ENCODE measurements at regions not wholly inside any gene's neighbourhood (a gene's known extent, or its start where the extent isn't known, plus 50 kb on each side); places are given as distances from the start of the nearest gene placed in this dataset.

- no peak for DNase-seq (ENCODE audit: low spot score)
- Histone ChIP-seq H3K9ac (ENCODE audit: low read depth, low read length, poor library complexity) (no peak overlapping the region), H4K91ac (ENCODE audit: low read depth, low read length, poor library complexity) (no peak overlapping the region), H2BK15ac (ENCODE audit: low read length) (no peak overlapping the region), H2AK5ac (ENCODE audit: low read depth, low read length) (no peak overlapping the region), H3K4me1 (ENCODE audit: control insufficient read depth in 2 of 2, insufficient read depth in 1 of 2, low read depth in 1 of 2, low read length in 2 of 2) (peaks cover 2 to 5% of the 10 kb centered on the region in 2 donors), H2BK120ac (ENCODE audit: low read depth, low read length) (no peak overlapping the region), H3K27ac (replicated peaks; ENCODE audit: low read length) (no peak overlapping the region), H2BK5ac (ENCODE audit: low read length) (no peak overlapping the region), H3K4ac (ENCODE audit: low read length) (no peak overlapping the region), H3K27me3 (ENCODE audit: control insufficient read depth in 3 of 3, insufficient read depth in 3 of 3, low read depth in 1 of 3, low read length in 3 of 3) (no peaks in the 10 kb centered on the region), H3K14ac (ENCODE audit: low read length) (no peak overlapping the region), H3K4me3 (ENCODE audit: low read length in 2 of 2) (no peak overlapping the region), H3K4me2 (ENCODE audit: insufficient read depth, low read length, poor library complexity, severe bottlenecking) (no peak overlapping the region), H2AFZ (ENCODE audit: low read length) (no peak overlapping the region), H3K23ac (ENCODE audit: low read depth, low read length, poor library complexity) (no peak overlapping the region), H3K9me3 (replicated peaks in 1 of 2; ENCODE audit: control insufficient read depth in 2 of 2, insufficient read depth in 1 of 2, low read depth in 1 of 2, low read length in 2 of 2) (peaks cover 0 to 9% of the 10 kb centered on the region in 2 donors), H4K8ac (ENCODE audit: low read depth, low read length) (no peak overlapping the region), H3K79me1 (ENCODE audit: low read depth, low read length) (no peaks in the 10 kb centered on the region), H3K36me3 (replicated peaks in 1 of 2; ENCODE audit: control insufficient read depth in 2 of 2, insufficient read depth in 2 of 2, low read length in 2 of 2) (no peaks in the 10 kb centered on the region), H3K18ac (ENCODE audit: low read length) (no peak overlapping the region), H2BK12ac (ENCODE audit: low read length) (no peak overlapping the region)
- WGBS, 2 donors (ENCODE audit: extremely low coverage in 2 of 2, insufficient read length in 2 of 2, insufficient replicate concordance in 1 of 2): no CpG with 5 or more reads among the region's 1 CpG
These were observed 85.9 kb downstream of the PXDC1 start for GRCh38 chr6:3665608-3666007.

- Histone ChIP-seq H4K91ac (ENCODE audit: low read depth, low read length, poor library complexity) (no peak overlapping the region), H3K14ac (ENCODE audit: low read length) (no peak overlapping the region), H2BK15ac (ENCODE audit: low read length) (no peak overlapping the region), H4K8ac (ENCODE audit: low read depth, low read length) (no peak overlapping the region), H3K4me2 (ENCODE audit: insufficient read depth, low read length, poor library complexity, severe bottlenecking) (no peak overlapping the region), H2BK120ac (ENCODE audit: low read depth, low read length) (no peak overlapping the region), H2AFZ (ENCODE audit: low read length) (peak overlapping the region; percentile 60), H2BK12ac (ENCODE audit: low read length) (no peak overlapping the region), H3K79me1 (ENCODE audit: low read depth, low read length) (no peaks in the 10 kb centered on the region), H2BK5ac (ENCODE audit: low read length) (no peak overlapping the region), H2AK5ac (ENCODE audit: low read depth, low read length) (no peak overlapping the region), H3K27me3 (ENCODE audit: control insufficient read depth in 3 of 3, insufficient read depth in 3 of 3, low read depth in 1 of 3, low read length in 3 of 3) (no peaks in the 10 kb centered on the region), H3K9me3 (replicated peaks in 1 of 2; ENCODE audit: control insufficient read depth in 2 of 2, insufficient read depth in 1 of 2, low read depth in 1 of 2, low read length in 2 of 2) (peaks cover 0 to 9% of the 10 kb centered on the region in 2 donors), H3K9ac (ENCODE audit: low read depth, low read length, poor library complexity) (no peak overlapping the region), H3K4me1 (ENCODE audit: control insufficient read depth in 2 of 2, insufficient read depth in 1 of 2, low read depth in 1 of 2, low read length in 2 of 2) (peaks cover 2 to 5% of the 10 kb centered on the region in 2 donors), H3K23ac (ENCODE audit: low read depth, low read length, poor library complexity) (no peak overlapping the region), H3K27ac (replicated peaks; ENCODE audit: low read length) (no peak overlapping the region), H3K4ac (ENCODE audit: low read length) (no peak overlapping the region), H3K18ac (ENCODE audit: low read length) (no peak overlapping the region), H3K36me3 (replicated peaks in 1 of 2; ENCODE audit: control insufficient read depth in 2 of 2, insufficient read depth in 2 of 2, low read length in 2 of 2) (no peaks in the 10 kb centered on the region), H3K4me3 (ENCODE audit: low read length in 2 of 2) (no peak overlapping the region)
- no peak for DNase-seq (ENCODE audit: low spot score)
- WGBS, 2 donors (ENCODE audit: extremely low coverage in 2 of 2, insufficient read length in 2 of 2, insufficient replicate concordance in 1 of 2): no CpG with 5 or more reads among the region's 8 CpGs
These were observed 86.9 kb downstream of the PXDC1 start for GRCh38 chr6:3664625-3665041.

GRCh38 chr6:3663811-3664210 is 87.7 kb downstream of the PXDC1 start:
- no peaks in the 10 kb centered on the region for H3K27me3 ChIP-seq (ENCODE audit: control insufficient read depth in 3 of 3, insufficient read depth in 3 of 3, low read depth in 1 of 3, low read length in 3 of 3)
- H3K9ac ChIP-seq (ENCODE audit: low read depth, low read length, poor library complexity): no peak overlapping the region
- no peak overlapping the region for H3K4me3 ChIP-seq (ENCODE audit: low read length in 2 of 2)
- no peaks in the 10 kb centered on the region for H3K36me3 ChIP-seq (replicated peaks in 1 of 2; ENCODE audit: control insufficient read depth in 2 of 2, insufficient read depth in 2 of 2, low read length in 2 of 2)
- peaks cover 2 to 5% of the 10 kb centered on the region in 2 donors for H3K4me1 ChIP-seq (ENCODE audit: control insufficient read depth in 2 of 2, insufficient read depth in 1 of 2, low read depth in 1 of 2, low read length in 2 of 2)
- no peak overlapping the region for H2BK15ac ChIP-seq (ENCODE audit: low read length)
- peaks cover 0 to 4% of the 10 kb centered on the region in 2 donors for H3K9me3 ChIP-seq (replicated peaks in 1 of 2; ENCODE audit: control insufficient read depth in 2 of 2, insufficient read depth in 1 of 2, low read depth in 1 of 2, low read length in 2 of 2)
- no peak overlapping the region for H3K27ac ChIP-seq (replicated peaks; ENCODE audit: low read length)
- H3K79me1 ChIP-seq (ENCODE audit: low read depth, low read length): no peaks in the 10 kb centered on the region
- H2BK12ac ChIP-seq (ENCODE audit: low read length): no peak overlapping the region
- no peak overlapping the region for H3K18ac ChIP-seq (ENCODE audit: low read length)
- no peak overlapping the region for H4K91ac ChIP-seq (ENCODE audit: low read depth, low read length, poor library complexity)
- H3K14ac ChIP-seq (ENCODE audit: low read length): no peak overlapping the region
- H3K23ac ChIP-seq (ENCODE audit: low read depth, low read length, poor library complexity): no peak overlapping the region
- H2AFZ ChIP-seq (ENCODE audit: low read length): no peak overlapping the region
- no peak overlapping the region for H2AK5ac ChIP-seq (ENCODE audit: low read depth, low read length)
- no peak overlapping the region for H3K4me2 ChIP-seq (ENCODE audit: insufficient read depth, low read length, poor library complexity, severe bottlenecking)
- H3K4ac ChIP-seq (ENCODE audit: low read length): no peak overlapping the region
- H4K8ac ChIP-seq (ENCODE audit: low read depth, low read length): no peak overlapping the region
- no CpG with 5 or more reads among the region's 6 CpGs for whole genome bisulfite sequencing, 2 donors (ENCODE audit: extremely low coverage in 2 of 2, insufficient read length in 2 of 2, insufficient replicate concordance in 1 of 2)
- no peak for DNase-seq (ENCODE audit: low spot score)
- no peak overlapping the region for H2BK120ac ChIP-seq (ENCODE audit: low read depth, low read length)
- H2BK5ac ChIP-seq (ENCODE audit: low read length): no peak overlapping the region

GRCh38 chr6:3663081-3663480 is 88.4 kb downstream of the PXDC1 start:
- Histone ChIP-seq H2BK120ac (ENCODE audit: low read depth, low read length) (no peak overlapping the region), H2AFZ (ENCODE audit: low read length) (no peak overlapping the region), H2BK12ac (ENCODE audit: low read length) (no peak overlapping the region), H3K79me1 (ENCODE audit: low read depth, low read length) (no peaks in the 10 kb centered on the region), H3K27me3 (ENCODE audit: control insufficient read depth in 3 of 3, insufficient read depth in 3 of 3, low read depth in 1 of 3, low read length in 3 of 3) (no peaks in the 10 kb centered on the region), H3K4me1 (ENCODE audit: control insufficient read depth in 2 of 2, insufficient read depth in 1 of 2, low read depth in 1 of 2, low read length in 2 of 2) (peaks cover 2 to 5% of the 10 kb centered on the region in 2 donors), H2AK5ac (ENCODE audit: low read depth, low read length) (no peak overlapping the region), H3K4me2 (ENCODE audit: insufficient read depth, low read length, poor library complexity, severe bottlenecking) (no peak overlapping the region), H4K91ac (ENCODE audit: low read depth, low read length, poor library complexity) (no peak overlapping the region), H3K14ac (ENCODE audit: low read length) (no peak overlapping the region), H3K4ac (ENCODE audit: low read length) (no peak overlapping the region), H3K27ac (replicated peaks; ENCODE audit: low read length) (no peak overlapping the region), H2BK15ac (ENCODE audit: low read length) (no peak overlapping the region), H3K9me3 (replicated peaks in 1 of 2; ENCODE audit: control insufficient read depth in 2 of 2, insufficient read depth in 1 of 2, low read depth in 1 of 2, low read length in 2 of 2) (no peaks in the 10 kb centered on the region), H4K8ac (ENCODE audit: low read depth, low read length) (no peak overlapping the region), H3K36me3 (replicated peaks in 1 of 2; ENCODE audit: control insufficient read depth in 2 of 2, insufficient read depth in 2 of 2, low read length in 2 of 2) (no peaks in the 10 kb centered on the region), H3K4me3 (ENCODE audit: low read length in 2 of 2) (no peak overlapping the region), H3K9ac (ENCODE audit: low read depth, low read length, poor library complexity) (no peak overlapping the region), H3K23ac (ENCODE audit: low read depth, low read length, poor library complexity) (no peak overlapping the region), H3K18ac (ENCODE audit: low read length) (no peak overlapping the region), H2BK5ac (ENCODE audit: low read length) (no peak overlapping the region)
- DNase-seq (ENCODE audit: low spot score): no peak
- WGBS, 2 donors (ENCODE audit: extremely low coverage in 2 of 2, insufficient read length in 2 of 2, insufficient replicate concordance in 1 of 2): no CpG with 5 or more reads among the region's 8 CpGs

All from neuronal stem cell (in vitro differentiated cells).